Activated B cell treated with CpG ODN at 0.5 μM for 24 hours (primary cell): ENCODE measurements at regions not wholly inside any gene's neighbourhood (a gene's known extent, or its start where the extent isn't known, plus 50 kb on each side); places are given as distances from the start of the nearest gene placed in this dataset.

Experiments used
- ATAC-seq: fragments of 200-7000 bp; cut with Tn5 transposase; one replicate; pipeline ENCODE4 v1.10.0; 2021; ENCODE audit warnings: low read depth, mild to moderate bottlenecking, moderate library complexity
- CTCF ChIA-PET: fragments of 350-600 bp; sonication (Branson Sonifier 250); formaldehyde crosslinking; loops from one replicate; lab custom pipeline; 2021; ENCODE audit warnings: antibody characterized with exemption; lab: Charles Lee
- POLR2A ChIA-PET: fragments of 350-600 bp; sonication (Branson Sonifier 250); formaldehyde crosslinking; loops from one replicate; lab custom pipeline; 2021; ENCODE audit warnings: antibody characterized with exemption; lab: Charles Lee
- DNase-seq: peaks from one replicate; pipeline ENCODE4 v3.0.0; 2022
- H3K27ac Mint-ChIP-seq: one replicate; pipeline ENCODE4 v1.8.0; 2020; ENCODE audit warnings: mixed read lengths
- H3K27me3 Mint-ChIP-seq: one replicate; pipeline ENCODE4 v1.8.0; 2021; ENCODE audit warnings: mixed read lengths
- H3K36me3 Mint-ChIP-seq: one replicate; pipeline ENCODE4 v1.8.0; 2021; ENCODE audit warnings: low read depth, mixed read lengths
- H3K4me1 Mint-ChIP-seq: one replicate; pipeline ENCODE4 v1.8.0; 2021; ENCODE audit warnings: mixed read lengths
- H3K4me3 Mint-ChIP-seq: one replicate; pipeline ENCODE4 v1.8.0; 2020; ENCODE audit warnings: mild to moderate bottlenecking, mixed read lengths
- H3K9me3 Mint-ChIP-seq: one replicate; pipeline ENCODE4 v1.8.0; 2020; ENCODE audit warnings: mixed read lengths
- intact Hi-C: fragments of 100-400 bp; cut with micrococcal nuclease; formaldehyde crosslinking; loops from one replicate; pipeline ENCODE4 v1.15.1; 2024
- TF ChIP-seq, protein P1 (sequence below): fragments of 200-600 bp; IDR thresholded peaks from one replicate; pipeline ENCODE4 v1.8.0; 2022; ENCODE audit warnings: antibody characterized with exemption, mild to moderate bottlenecking

- no peak overlapping the region for H3K27ac Mint-ChIP-seq
- CTCF ChIA-PET, result no interaction called here
- H3K4me3 Mint-ChIP-seq, result no peak overlapping the region
- DNase-seq (no peak), ATAC-seq (no peak)
- H3K27me3 Mint-ChIP-seq, result no peaks in the 10 kb centered on the region
- intact Hi-C loops, result no loop called here
- H3K36me3 Mint-ChIP-seq, result no peaks in the 10 kb centered on the region
- TF ChIP-seq, protein P1, sequence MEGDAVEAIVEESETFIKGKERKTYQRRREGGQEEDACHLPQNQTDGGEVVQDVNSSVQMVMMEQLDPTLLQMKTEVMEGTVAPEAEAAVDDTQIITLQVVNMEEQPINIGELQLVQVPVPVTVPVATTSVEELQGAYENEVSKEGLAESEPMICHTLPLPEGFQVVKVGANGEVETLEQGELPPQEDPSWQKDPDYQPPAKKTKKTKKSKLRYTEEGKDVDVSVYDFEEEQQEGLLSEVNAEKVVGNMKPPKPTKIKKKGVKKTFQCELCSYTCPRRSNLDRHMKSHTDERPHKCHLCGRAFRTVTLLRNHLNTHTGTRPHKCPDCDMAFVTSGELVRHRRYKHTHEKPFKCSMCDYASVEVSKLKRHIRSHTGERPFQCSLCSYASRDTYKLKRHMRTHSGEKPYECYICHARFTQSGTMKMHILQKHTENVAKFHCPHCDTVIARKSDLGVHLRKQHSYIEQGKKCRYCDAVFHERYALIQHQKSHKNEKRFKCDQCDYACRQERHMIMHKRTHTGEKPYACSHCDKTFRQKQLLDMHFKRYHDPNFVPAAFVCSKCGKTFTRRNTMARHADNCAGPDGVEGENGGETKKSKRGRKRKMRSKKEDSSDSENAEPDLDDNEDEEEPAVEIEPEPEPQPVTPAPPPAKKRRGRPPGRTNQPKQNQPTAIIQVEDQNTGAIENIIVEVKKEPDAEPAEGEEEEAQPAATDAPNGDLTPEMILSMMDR, result no peak
- no peaks in the 10 kb centered on the region for H3K4me1 Mint-ChIP-seq
- no peaks in the 10 kb centered on the region for H3K9me3 Mint-ChIP-seq
- POLR2A ChIA-PET, result no interaction called here
These were observed 106.2 kb upstream of the DLX2 start for GRCh38 chr2:172208791-172209325.

GRCh38 chr2:172210599-172210998 lies 107.9 kb upstream of the DLX2 start:
- peaks cover 4% of the 10 kb centered on the region for H3K27me3 Mint-ChIP-seq
- no peaks in the 10 kb centered on the region for H3K4me1 Mint-ChIP-seq
- intact Hi-C loops, result no loop called here
- H3K27ac Mint-ChIP-seq, result no peak overlapping the region
- no peak for ATAC-seq
- DNase-seq, result no peak
- no peaks in the 10 kb centered on the region for H3K36me3 Mint-ChIP-seq
- H3K9me3 Mint-ChIP-seq, result no peaks in the 10 kb centered on the region
- H3K4me3 Mint-ChIP-seq, result no peak overlapping the region
- ChIA-PET CTCF (no interaction called here), POLR2A (no interaction called here)
- TF ChIP-seq, protein P1, result no peak

DNA sequence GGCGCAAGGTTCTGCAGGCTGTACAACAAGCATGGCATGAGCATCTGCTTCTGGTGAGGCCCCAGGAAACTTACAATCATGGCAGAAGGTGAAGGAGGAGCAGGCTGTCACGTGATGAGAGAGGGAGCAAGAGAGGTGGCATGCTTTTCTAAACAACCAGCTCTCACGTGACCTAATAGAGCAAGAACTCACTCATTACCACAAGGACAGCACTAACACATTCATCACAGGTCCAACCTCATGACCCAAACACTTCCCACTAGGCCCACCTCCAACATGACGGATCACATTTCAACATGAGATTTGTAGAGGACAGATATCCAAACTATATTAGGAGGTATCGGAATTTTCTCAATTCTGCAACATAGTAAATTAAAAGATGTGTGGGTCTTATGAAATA lies 108.8 kb upstream of the DLX2 start:
- DNase-seq, result no peak
- no peaks in the 10 kb centered on the region for H3K9me3 Mint-ChIP-seq
- no peak for ATAC-seq
- peaks cover 7% of the 10 kb centered on the region for H3K27me3 Mint-ChIP-seq
- ChIA-PET CTCF (no interaction called here), POLR2A (no interaction called here)
- no peak overlapping the region for H3K4me3 Mint-ChIP-seq
- TF ChIP-seq, protein P1, result no peak
- no peak overlapping the region for H3K27ac Mint-ChIP-seq
- intact Hi-C loops, result no loop called here
- H3K36me3 Mint-ChIP-seq, result no peaks in the 10 kb centered on the region
- H3K4me1 Mint-ChIP-seq, result no peaks in the 10 kb centered on the region

GRCh38 chr2:172213116-172213860 lies 110.6 kb upstream of the DLX2 start:
- Mint-ChIP-seq H3K27ac (no peak overlapping the region), H3K36me3 (no peaks in the 10 kb centered on the region), H3K4me1 (no peaks in the 10 kb centered on the region), H3K27me3 (peaks cover 7% of the 10 kb centered on the region), H3K4me3 (no peak overlapping the region), H3K9me3 (no peaks in the 10 kb centered on the region)
- CTCF ChIA-PET, result no interaction called here
- intact Hi-C loops, result no loop called here
- no peak for DNase-seq
- TF ChIP-seq, protein P1, result no peak
- no peak for ATAC-seq
- POLR2A ChIA-PET, result no interaction called here

- H3K4me3 Mint-ChIP-seq, result no peak overlapping the region
- H3K4me1 Mint-ChIP-seq, result no peaks in the 10 kb centered on the region
- no peaks in the 10 kb centered on the region for H3K36me3 Mint-ChIP-seq
- CTCF ChIA-PET, result no interaction called here
- no peaks in the 10 kb centered on the region for H3K9me3 Mint-ChIP-seq
- DNase-seq (no peak), ATAC-seq (no peak)
- POLR2A ChIA-PET, result no interaction called here
- H3K27ac Mint-ChIP-seq, result no peak overlapping the region
- TF ChIP-seq, protein P1, result no peak
- intact Hi-C loops, result no loop called here
- H3K27me3 Mint-ChIP-seq, result peaks cover 7% of the 10 kb centered on the region
These were observed 111.6 kb upstream of the DLX2 start for GRCh38 chr2:172214252-172214651.
